Spleen (tissue), 7 donors: ENCODE measurements at regions not wholly inside any gene's neighbourhood (a gene's known extent, or its start where the extent isn't known, plus 50 kb on each side); places are given as distances from the start of the nearest gene placed in this dataset.

ENCODE experiments used
- CTCF ChIP-seq, 11 experiments: fragments of 200-600 bp in 7 of 11; fragments of 450-650 bp in 4 of 11; sonication (generic) in 4 of 11; IDR thresholded peaks in 8 of 11; conservative IDR thresholded peaks in 3 of 11; 1 replicate in 7 of 11; 2 replicates in 4 of 11; pipeline versions ENCODE4 v1.4.0 to v1.8.0; 2016 to 2021; ENCODE audit warnings: antibody characterized with exemption in 11 of 11, inconsistent platforms in 4 of 11, mild to moderate bottlenecking in 1 of 11
- POLR2A ChIP-seq, 3 donors: fragments of 450-650 bp; IDR thresholded peaks; one replicate each; pipeline ENCODE4 v1.5.1; 2017; ENCODE audit warnings: antibody characterized with exemption in 3 of 3, mild to moderate bottlenecking in 1 of 3
- donor health status: DM: no; HTN: no; CAD: no; lungs with moderate emphysema.
- donor health status: DM: no; HTN: no; CAD: no.
- donor health status: DM: no; HTN: no; CAD: no.

- TF ChIP-seq CTCF (IDR thresholded peaks at IDR 0.05 in 8 of 11, conservative IDR thresholded peaks at IDR 0.05 in 3 of 11): no peak
- no peak for TF ChIP-seq POLR2A (IDR thresholded peaks at IDR 0.05)
Measured at GRCh38 chr18:64513401-64513800, 364.5 kb upstream of the LINC00305 start.
